ENCODE measurements at regions not wholly inside any gene's neighbourhood (a gene's known extent, or its start where the extent isn't known, plus 50 kb on each side); places are given as distances from the start of the nearest gene placed in this dataset.

- FAIRE-seq, result no peak
Measured at GRCh38 chr12:124517260-124518050, 50.0 kb downstream of the NCOR2 start.

GRCh38 chr12:124516850-124517249 is 50.6 kb downstream of the NCOR2 start:
- FAIRE-seq, result no peak

- no peak for FAIRE-seq
Measured at GRCh38 chr12:124515981-124516380, 51.4 kb downstream of the NCOR2 start.

GRCh38 chr12:124514996-124515932 is 52.1 kb downstream of the NCOR2 start:
- no peak for FAIRE-seq

GRCh38 chr12:124514145-124514995 is 53.0 kb downstream of the NCOR2 start:
- no peak for FAIRE-seq

- no peak for FAIRE-seq
Measured at GRCh38 chr12:124513297-124513867, 54.0 kb downstream of the NCOR2 start.

GRCh38 chr12:124512667-124513296 is 54.6 kb downstream of the NCOR2 start:
- FAIRE-seq, result no peak

- FAIRE-seq, result no peak
Measured at GRCh38 chr12:124511259-124511985, 56.0 kb downstream of the NCOR2 start.

GRCh38 chr12:124510301-124510970 is 57.0 kb downstream of the NCOR2 start:
- FAIRE-seq, result no peak

- no peak for FAIRE-seq
Measured at GRCh38 chr12:124509676-124510300, 57.6 kb downstream of the NCOR2 start.

- FAIRE-seq, result no peak
Measured at GRCh38 chr12:124509300-124509675, 58.1 kb downstream of the NCOR2 start.

GRCh38 chr12:124508381-124509079 is 58.9 kb downstream of the NCOR2 start:
- FAIRE-seq, result no peak

- peak; percentile 46 for FAIRE-seq
Measured at GRCh38 chr12:124507188-124508109, 60.0 kb downstream of the NCOR2 start.

GRCh38 chr12:124506832-124507153 is 60.6 kb downstream of the NCOR2 start:
- no peak for FAIRE-seq

- peak; percentile 92 for FAIRE-seq
Measured at GRCh38 chr12:124506145-124506831, 61.1 kb downstream of the NCOR2 start.

- FAIRE-seq, result no peak
Measured at GRCh38 chr12:124505001-124505818, 62.2 kb downstream of the NCOR2 start.
